GF-D8 (cell line): ENCODE measurements at regions not wholly inside any gene's neighbourhood (a gene's known extent, or its start where the extent isn't known, plus 50 kb on each side); places are given as distances from the start of the nearest gene placed in this dataset.

Source experiments
- DNase-seq: peaks from one replicate; lab custom pipeline; 2025; lab: John Stamatoyannopoulos, UW

GRCh38 chr1:239436286-239436685 is 49.9 kb downstream of the CHRM3 start:
- no peak for DNase-seq

- no peak for DNase-seq
These were observed 51.5 kb downstream of the CHRM3 start for GRCh38 chr1:239437822-239438221.

- no peak for DNase-seq
These were observed 52.5 kb downstream of the CHRM3 start for GRCh38 chr1:239438891-239439290.

GRCh38 chr1:239443361-239443760 is 57.0 kb downstream of the CHRM3 start:
- no peak for DNase-seq

- DNase-seq: no peak
These were observed 60.2 kb downstream of the CHRM3 start for GRCh38 chr1:239446611-239447010.

- no peak for DNase-seq
These were observed 62.5 kb downstream of the CHRM3 start for GRCh38 chr1:239448911-239449310.

- DNase-seq: no peak
These were observed 69.4 kb downstream of the CHRM3 start for GRCh38 chr1:239455743-239456142.

- DNase-seq: no peak
These were observed 70.4 kb downstream of the CHRM3 start for GRCh38 chr1:239456788-239457187.

GRCh38 chr1:239457491-239458143 is 71.2 kb downstream of the CHRM3 start:
- DNase-seq: no peak

- no peak for DNase-seq
These were observed 71.8 kb downstream of the CHRM3 start for GRCh38 chr1:239458144-239458500.

- DNase-seq: no peak
These were observed 81.4 kb downstream of the CHRM3 start for GRCh38 chr1:239467730-239468129.

- DNase-seq: no peak
These were observed 91.7 kb downstream of the CHRM3 start for GRCh38 chr1:239478069-239478468.

- DNase-seq: no peak
These were observed 97.0 kb downstream of the CHRM3 start for GRCh38 chr1:239483391-239483790.

- DNase-seq: no peak
These were observed 107.5 kb downstream of the CHRM3 start for GRCh38 chr1:239493811-239494414.

- DNase-seq: no peak
These were observed 118.7 kb downstream of the CHRM3 start for GRCh38 chr1:239505094-239505493.

GRCh38 chr1:239507826-239508225 is 121.5 kb downstream of the CHRM3 start:
- no peak for DNase-seq

GRCh38 chr1:239511875-239512274 is 125.5 kb downstream of the CHRM3 start:
- DNase-seq: no peak

- DNase-seq: no peak
These were observed 130.2 kb downstream of the CHRM3 start for GRCh38 chr1:239516579-239516978.

GRCh38 chr1:239526391-239526790 is 140.0 kb downstream of the CHRM3 start:
- DNase-seq: no peak

GRCh38 chr1:239527051-239527693 is 140.8 kb downstream of the CHRM3 start:
- no peak for DNase-seq

- DNase-seq: no peak
These were observed 149.9 kb downstream of the CHRM3 start for GRCh38 chr1:239536165-239536849.

- DNase-seq: no peak
These were observed 151.4 kb downstream of the CHRM3 start for GRCh38 chr1:239537795-239538194.
